HG03066 (cell line): ENCODE measurements at regions not wholly inside any gene's neighbourhood (a gene's known extent, or its start where the extent isn't known, plus 50 kb on each side); places are given as distances from the start of the nearest gene placed in this dataset.

Source experiments
- ATAC-seq: cut with Tn5 transposase; IDR thresholded peaks from one replicate; pipeline ENCODE4 v1.9.1; 2021; ENCODE audit warnings: low read depth; ENCODE audit not compliant: unreplicated experiment

DNA sequence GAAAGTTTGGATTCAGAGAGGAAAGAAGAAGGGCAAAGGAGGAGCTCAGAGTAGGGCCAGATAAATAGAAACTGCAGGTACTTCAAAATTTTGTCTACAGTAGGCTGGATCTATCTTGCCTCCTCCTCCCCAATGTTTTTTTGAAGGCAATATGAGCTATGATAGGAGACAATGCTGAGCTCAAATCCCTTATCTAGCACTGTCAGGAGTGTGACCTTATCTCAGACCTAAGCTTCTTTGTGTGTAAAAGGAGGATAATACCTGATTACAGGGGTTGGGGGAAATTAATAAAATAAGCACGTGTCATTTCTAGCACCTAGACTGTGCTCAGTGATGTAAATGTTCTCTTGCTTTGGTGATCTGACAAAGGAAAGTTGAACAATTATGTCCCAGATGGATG is 137.8 kb upstream of the CD180 start:
- no peak for ATAC-seq

DNA sequence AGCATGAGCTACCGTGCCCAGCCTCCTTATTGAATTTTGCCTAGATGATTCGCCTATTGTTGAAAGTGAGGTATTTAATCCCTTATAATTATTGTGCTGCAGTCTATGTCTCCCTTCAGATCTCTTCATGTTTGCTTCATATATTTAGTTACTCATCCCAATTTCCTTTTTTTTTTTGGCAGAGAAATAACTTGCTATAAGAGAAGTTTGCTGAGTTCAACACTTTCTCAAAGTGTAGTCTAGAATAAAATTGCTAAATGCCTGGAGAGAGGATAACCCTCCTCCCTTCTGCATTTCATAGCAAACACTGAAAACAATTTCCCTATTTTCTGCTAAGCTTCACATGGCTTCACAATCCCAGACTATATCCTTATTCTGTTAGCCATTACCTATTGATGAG is 136.6 kb upstream of the CD180 start:
- ATAC-seq: no peak

DNA sequence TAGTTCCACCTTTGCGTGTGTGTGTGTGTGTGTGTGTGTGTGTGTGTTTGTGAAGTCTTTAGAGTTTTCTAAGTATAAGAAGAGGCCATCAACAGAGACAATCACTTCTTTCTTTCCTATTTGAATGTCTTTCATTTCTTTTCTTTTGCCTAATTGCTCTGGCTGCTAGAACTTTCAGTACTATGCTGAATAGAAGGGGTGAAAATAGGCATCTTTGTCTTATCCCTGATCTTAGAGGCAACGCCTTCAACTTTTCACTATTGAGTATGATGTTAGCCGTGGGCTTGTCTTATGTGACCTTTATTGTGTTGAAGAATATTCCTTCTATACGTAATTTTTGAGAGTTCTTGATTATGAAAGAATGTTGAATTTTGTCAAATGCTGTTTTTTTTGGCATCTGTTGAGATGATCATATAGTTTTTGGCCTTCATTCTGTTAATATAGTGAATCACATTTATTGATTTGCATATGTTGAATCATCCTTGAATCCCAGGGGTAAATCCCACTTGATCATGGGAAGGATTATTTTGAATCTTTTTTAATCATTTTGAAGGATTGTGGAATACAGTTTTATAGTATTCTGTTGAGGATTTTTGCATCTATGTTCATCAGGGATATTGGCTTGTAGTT is 134.8 kb upstream of the CD180 start:
- ATAC-seq: no peak

- no peak for ATAC-seq
These were observed 123.5 kb upstream of the CD180 start for GRCh38 chr5:67319935-67320725.

GRCh38 chr5:67318746-67319145 is 122.1 kb upstream of the CD180 start:
- no peak for ATAC-seq

DNA sequence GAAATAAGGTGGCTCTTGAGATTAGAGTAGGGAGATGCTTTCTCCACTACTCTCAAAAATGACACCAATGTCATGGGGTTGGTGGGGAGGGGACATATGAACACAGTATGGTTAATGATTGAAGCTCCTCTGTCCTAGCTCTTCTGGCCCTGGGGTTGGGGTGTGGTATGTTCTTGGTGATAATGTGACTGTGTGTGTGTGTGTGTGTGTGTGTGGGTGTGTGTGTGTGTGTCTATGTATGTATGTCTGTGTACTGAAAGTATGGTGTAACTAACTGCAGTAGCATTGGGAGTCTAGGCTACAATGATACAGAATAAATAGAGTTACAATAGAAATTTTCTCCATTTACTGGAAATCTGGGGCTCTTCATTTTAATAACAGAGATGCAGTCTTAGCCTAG is 121.0 kb upstream of the CD180 start:
- no peak for ATAC-seq

DNA sequence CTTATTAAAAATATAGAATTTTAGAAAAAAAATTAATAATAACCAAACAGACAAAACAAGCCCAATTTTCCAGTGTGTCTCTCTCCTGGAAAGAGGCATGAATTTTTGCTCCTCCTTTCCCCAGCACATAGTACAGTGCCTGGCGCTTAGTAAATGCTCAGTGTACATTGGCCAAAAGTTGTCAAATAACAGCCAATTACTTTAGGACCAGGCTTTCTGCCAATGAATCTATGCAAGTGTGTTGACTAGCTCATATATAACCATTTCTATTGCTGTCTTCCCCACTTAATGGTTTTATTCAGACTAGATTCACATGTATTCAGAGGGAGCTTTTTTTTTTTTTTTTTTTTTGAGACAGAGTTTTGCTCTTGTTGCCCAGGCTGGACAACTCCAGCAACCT is 120.1 kb upstream of the CD180 start:
- ATAC-seq: no peak

- ATAC-seq: no peak
These were observed 118.7 kb upstream of the CD180 start for GRCh38 chr5:67315082-67315989.

- ATAC-seq: no peak
These were observed 115.1 kb upstream of the CD180 start for GRCh38 chr5:67311701-67312100.

- no peak for ATAC-seq
These were observed 114.6 kb upstream of the CD180 start for GRCh38 chr5:67311208-67311607.

DNA sequence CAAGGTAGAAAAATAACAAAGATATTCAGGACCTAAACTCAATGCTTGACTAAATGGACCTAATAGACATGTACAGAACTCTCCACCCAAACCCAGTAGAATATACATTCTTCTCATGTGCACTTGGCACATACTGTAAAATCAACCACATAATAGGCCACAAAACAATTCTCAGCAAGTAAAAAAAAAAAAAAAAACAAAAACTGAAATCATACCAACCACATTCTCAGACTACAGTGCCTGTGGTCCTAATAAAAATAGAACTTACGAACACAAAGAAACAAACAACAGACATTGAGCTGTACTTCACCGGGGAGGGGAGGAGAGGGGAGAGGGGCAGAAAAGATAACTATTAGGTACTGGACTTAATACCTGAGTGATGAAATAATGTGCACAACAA is 114.1 kb upstream of the CD180 start:
- ATAC-seq: no peak

DNA sequence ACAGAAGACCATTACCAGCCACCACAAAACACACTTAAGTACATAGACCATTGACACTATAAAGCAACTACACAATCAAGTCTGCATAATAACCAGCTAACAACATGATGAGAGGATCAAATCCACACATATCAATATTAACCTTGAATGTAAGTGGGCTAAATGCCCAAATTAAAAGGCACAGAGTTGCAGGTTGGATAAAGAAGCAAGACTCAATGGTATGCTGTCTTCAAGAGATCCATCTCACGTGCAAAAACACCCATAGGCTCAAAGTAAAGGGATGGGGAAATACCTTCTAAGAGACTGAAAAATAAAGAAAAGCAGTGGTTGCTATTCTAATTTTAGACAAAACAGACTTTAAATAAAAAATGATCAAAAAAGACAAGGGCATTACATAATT is 113.6 kb upstream of the CD180 start:
- no peak for ATAC-seq

DNA sequence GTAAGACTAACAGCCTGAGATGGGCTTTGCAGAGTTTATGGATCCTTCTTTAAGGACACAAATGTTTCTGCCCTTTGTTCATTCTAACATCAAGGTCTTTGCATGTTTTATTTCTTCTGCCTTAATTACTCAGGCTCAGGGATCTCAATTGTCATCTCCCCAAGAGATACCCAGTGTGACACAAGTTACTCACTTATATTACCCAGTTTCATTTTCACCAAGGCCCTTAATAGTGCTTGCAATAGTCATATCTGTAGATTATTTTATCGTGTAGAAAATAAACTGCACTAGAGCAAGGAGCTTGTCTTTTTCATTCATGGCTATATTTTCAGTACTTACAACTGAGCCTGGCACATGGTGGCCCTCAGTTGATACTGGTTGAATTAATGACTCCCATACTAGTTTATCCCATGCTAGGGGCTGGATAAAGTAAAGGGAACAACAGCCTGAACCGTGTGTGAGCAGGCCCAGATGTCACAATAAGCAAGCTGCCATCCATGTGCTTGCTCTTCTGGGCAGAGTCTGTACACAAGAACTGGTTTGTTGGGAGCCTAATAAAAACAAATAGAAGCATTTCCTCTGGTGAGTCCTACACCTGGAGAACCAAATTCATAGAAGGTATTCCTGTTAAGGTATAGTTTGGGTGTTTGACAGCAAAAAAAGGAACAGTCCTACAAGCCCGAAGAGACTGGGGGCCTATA is 112.5 kb upstream of the CD180 start:
- ATAC-seq: no peak

DNA sequence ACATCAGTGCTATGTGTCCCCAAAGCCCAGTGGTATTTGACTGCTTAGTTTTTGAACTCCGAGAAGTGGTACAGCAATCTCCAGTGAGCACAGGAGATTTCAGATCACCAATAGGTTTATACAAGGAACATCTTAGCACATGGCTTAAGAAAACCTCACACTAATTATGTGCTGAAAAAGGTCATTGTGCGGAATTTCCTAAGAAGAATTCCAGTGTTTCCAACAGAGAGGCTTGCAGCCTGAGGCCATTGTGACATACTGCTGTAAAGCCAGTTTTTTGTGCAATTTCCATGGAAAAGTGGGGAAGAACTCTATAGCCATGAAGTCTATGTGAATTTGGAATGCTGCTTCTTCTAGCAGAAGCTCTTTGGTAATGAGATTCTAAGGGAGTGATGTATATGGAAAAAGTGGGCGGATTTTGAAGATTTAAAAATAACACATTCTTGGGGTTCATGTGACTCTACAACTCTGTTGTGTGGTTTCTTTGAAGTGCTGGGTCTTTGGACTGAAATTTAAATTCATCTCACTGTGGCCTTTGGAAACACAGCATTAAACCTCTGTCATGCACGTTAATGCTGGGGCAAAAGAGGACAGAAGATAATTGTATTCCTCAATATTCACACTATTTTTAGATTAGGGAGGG is 110.5 kb upstream of the CD180 start:
- no peak for ATAC-seq

DNA sequence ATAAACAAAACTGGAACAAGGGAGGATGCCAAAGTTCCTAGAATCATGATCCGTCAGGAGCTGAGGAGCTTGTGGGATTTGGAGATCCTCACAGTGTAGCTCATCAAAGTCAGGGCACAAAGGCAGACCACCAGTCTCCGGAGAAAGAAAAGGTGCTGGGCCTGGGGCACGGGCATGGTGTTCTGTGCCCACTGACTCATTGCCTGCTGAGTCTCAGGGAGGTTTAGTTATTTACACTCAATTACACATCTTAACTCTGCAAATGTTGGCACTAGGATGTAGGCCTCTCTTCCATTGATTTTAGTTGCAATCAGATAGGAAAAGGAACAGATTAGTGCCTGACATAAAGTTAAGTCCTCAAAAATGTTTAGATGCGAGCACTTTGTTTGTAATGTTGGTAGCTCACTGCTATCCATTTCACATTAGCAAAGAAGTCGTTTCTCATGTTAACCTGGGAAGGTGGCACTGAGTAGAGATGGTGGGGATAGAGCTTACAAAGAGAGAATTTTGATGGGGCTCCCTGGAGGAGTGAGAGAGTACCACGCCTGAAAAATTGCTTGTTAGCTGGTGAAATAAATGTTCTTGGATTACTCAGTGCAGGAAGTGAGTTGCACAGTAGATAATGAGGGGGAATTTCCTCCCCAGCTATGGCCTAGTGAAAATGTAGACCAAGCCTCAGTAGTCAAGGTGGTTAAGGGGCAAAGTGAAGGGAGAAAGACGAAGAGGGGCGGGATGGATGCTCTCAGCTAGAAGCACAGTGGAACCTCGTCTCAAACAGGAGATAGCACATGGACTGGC is 109.5 kb upstream of the CD180 start:
- ATAC-seq: no peak

- ATAC-seq: no peak
These were observed 108.8 kb upstream of the CD180 start for GRCh38 chr5:67305401-67305800.

- no peak for ATAC-seq
These were observed 106.8 kb upstream of the CD180 start for GRCh38 chr5:67303356-67303755.

DNA sequence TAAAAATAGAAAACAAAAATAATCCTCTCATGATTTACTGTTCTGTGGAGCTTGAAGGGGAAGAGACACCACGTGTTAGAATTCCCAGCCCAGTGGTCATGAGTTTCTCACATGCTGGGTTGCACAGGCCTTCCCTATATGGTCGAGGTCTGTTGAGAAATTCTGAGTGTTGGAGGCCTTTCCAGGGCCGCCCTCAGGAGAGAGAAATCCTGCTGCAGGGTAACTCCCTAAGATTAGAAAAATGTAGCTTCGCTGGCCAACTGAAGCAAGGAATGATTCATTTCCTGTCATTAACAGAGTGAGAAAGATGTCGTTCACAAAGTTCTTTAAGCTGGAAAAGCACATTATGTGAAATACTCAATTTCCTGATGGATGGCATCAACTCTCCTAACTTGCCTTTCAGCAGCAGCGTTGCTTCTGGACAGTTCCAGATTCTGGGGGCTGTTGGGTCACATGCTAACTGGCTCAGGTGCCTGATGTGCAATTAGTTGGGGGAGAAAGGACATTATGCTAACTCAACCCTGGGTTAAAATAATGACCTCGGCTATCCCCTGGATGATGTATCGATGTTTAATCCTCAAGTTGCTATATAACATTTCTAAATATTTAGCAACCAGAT is 104.8 kb upstream of the CD180 start:
- ATAC-seq: no peak

DNA sequence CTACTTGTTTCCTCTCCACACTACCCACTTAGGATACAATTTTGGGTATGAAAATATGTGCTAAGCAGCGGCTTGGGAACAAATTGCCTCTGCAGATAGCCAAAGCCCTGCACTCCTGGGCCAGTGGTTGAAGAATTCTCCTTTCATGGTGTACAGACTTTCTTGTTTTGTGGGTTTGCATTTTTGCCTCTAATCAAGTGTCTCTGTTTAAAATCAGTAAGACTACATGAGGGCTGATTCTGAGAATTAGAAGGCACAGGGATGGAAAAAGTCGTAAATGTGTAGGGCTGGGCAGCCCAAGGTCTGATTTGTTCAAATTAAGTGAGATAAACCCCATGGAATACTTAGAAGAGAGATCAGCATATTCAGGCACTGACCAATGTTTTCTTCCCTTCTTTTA is 103.7 kb upstream of the CD180 start:
- ATAC-seq: no peak
